NT2/D1 (cell line): ENCODE measurements at regions not wholly inside any gene's neighbourhood (a gene's known extent, or its start where the extent isn't known, plus 50 kb on each side); places are given as distances from the start of the nearest gene placed in this dataset.

Experiments used
- SUZ12 ChIP-seq: IDR thresholded peaks from 2 replicates; pipeline ENCODE4 v1.6.1; 2011; ENCODE audit not compliant: insufficient read length, insufficient read depth; ENCODE audit errors: extremely low read depth
- YY1 ChIP-seq: IDR thresholded peaks from 2 replicates; pipeline ENCODE4 v1.6.1; 2011; ENCODE audit not compliant: insufficient read length, insufficient read depth
- ZNF274 ChIP-seq: IDR thresholded peaks from 2 replicates; pipeline ENCODE4 v1.6.1; 2011; ENCODE audit warnings: mild to moderate bottlenecking, low read depth, low read length

DNA sequence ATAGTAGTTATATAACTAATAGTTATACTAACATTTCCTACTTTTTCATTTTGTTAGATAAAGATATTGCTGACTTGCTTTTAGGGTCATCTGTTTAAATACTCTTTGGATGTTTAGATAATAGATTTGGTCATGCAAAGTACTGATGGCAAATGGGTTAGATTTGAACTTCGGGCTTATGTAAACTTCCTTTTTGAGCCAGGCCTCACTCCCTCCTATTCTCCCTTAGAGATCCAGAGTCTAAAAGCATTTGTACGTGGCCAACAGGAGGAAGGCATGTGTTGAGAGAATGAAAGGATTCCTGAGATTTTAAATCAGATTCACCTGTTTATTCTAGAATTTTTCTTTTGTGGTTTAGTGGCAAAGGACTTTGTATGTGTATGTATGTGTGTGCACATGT is 106.4 kb upstream of the GBE1 start:
- no peak for TF ChIP-seq SUZ12
- TF ChIP-seq YY1: no peak
- TF ChIP-seq ZNF274: no peak
